Liver (tissue), 8 donors: ENCODE measurements at regions not wholly inside any gene's neighbourhood (a gene's known extent, or its start where the extent isn't known, plus 50 kb on each side); places are given as distances from the start of the nearest gene placed in this dataset.

ENCODE experiments used
- DNase-seq: peaks from one replicate; pipeline ENCODE4 v3.0.0-alpha.2; 2017; ENCODE audit warnings: low spot score
- H3K27ac ChIP-seq, 2 donors: one replicate each; pipeline ENCODE4 v1.7.0; 2013; ENCODE audit warnings: inconsistent platforms in 2 of 2, low read length in 2 of 2, control low read depth in 1 of 2, low read depth in 1 of 2, mild to moderate bottlenecking in 1 of 2
- H3K27me3 ChIP-seq, 4 donors: one replicate each; pipeline versions ENCODE4 v1.6.1 to v1.7.0; 2013; ENCODE audit warnings: low read length in 3 of 4, inconsistent platforms in 1 of 4, mild to moderate bottlenecking in 1 of 4, moderate library complexity in 1 of 4; ENCODE audit not compliant: control insufficient read depth in 4 of 4, insufficient read depth in 4 of 4
- H3K36me3 ChIP-seq, 4 donors: one replicate each; pipeline versions ENCODE4 v1.6.1 to v1.7.0; 2013; ENCODE audit warnings: low read length in 3 of 4, mild to moderate bottlenecking in 3 of 4, low read depth in 1 of 4, moderate library complexity in 1 of 4; ENCODE audit not compliant: control insufficient read depth in 4 of 4, insufficient read depth in 3 of 4
- H3K4me1 ChIP-seq, 4 donors: one replicate each; pipeline versions ENCODE4 v1.6.1 to v1.7.0; 2013; ENCODE audit warnings: low read length in 3 of 4, mild to moderate bottlenecking in 3 of 4, moderate library complexity in 1 of 4; ENCODE audit not compliant: control insufficient read depth in 4 of 4, insufficient read depth in 4 of 4
- H3K4me3 ChIP-seq, 3 donors: one replicate each; pipeline versions ENCODE4 v1.6.1 to v1.7.0; 2013; ENCODE audit warnings: low read length in 3 of 3, control low read depth in 1 of 3, low read depth in 1 of 3, mild to moderate bottlenecking in 1 of 3
- H3K9ac ChIP-seq, 2 donors: one replicate each; pipeline ENCODE4 v1.7.0; 2013; ENCODE audit warnings: low read length in 2 of 2, mild to moderate bottlenecking in 2 of 2, moderate library complexity in 2 of 2, control low read depth in 1 of 2, low read depth in 1 of 2
- H3K9me3 ChIP-seq, 4 donors: one replicate each; pipeline versions ENCODE4 v1.6.1 to v1.7.0; 2013; ENCODE audit warnings: low read length in 3 of 4; ENCODE audit not compliant: control insufficient read depth in 4 of 4
- ATF3 ChIP-seq: IDR thresholded peaks from 2 replicates; pipeline ENCODE4 v1.6.1; 2016; ENCODE audit warnings: antibody characterized with exemption
- CTCF ChIP-seq: fragments of 150-350 bp; IDR thresholded peaks from 2 replicates; pipeline ENCODE4 v1.5.1; 2017; ENCODE audit warnings: improper control_type of control experiment, low read depth, low read length; ENCODE audit not compliant: missing input control
- EGR1 ChIP-seq, 2 donors: IDR thresholded peaks; 2 replicates each; pipeline ENCODE4 v1.6.1; 2016 to 2018; ENCODE audit warnings: antibody characterized with exemption in 2 of 2, low read depth in 2 of 2
- FOXA1 ChIP-seq: IDR thresholded peaks from 2 replicates; pipeline ENCODE4 v1.6.1; 2016; ENCODE audit warnings: antibody characterized with exemption
- FOXA2 ChIP-seq: IDR thresholded peaks from 2 replicates; pipeline ENCODE4 v1.6.1; 2016; ENCODE audit warnings: antibody characterized with exemption
- HNF4A ChIP-seq, 2 donors: conservative IDR thresholded peaks; 2 replicates each; pipeline ENCODE4 v1.6.1; 2016; ENCODE audit warnings: antibody characterized with exemption in 2 of 2, mild to moderate bottlenecking in 2 of 2
- JUND ChIP-seq, 2 donors: IDR thresholded peaks; 2 replicates each; pipeline ENCODE4 v1.6.1; 2016; ENCODE audit warnings: antibody characterized with exemption in 2 of 2
- NR2F2 ChIP-seq: IDR thresholded peaks from 2 replicates; pipeline ENCODE4 v1.6.1; 2016; ENCODE audit warnings: antibody characterized with exemption
- RAD21 ChIP-seq, 2 donors: IDR thresholded peaks; 2 replicates each; pipeline ENCODE4 v1.6.1; 2016; ENCODE audit warnings: antibody characterized with exemption in 2 of 2, mild to moderate bottlenecking in 2 of 2
- REST ChIP-seq: IDR thresholded peaks from 2 replicates; pipeline ENCODE4 v1.6.1; 2016; ENCODE audit warnings: antibody characterized with exemption, mild to moderate bottlenecking
- RXRA ChIP-seq, 2 donors: IDR thresholded peaks; 2 replicates each; pipeline ENCODE4 v1.6.1; 2017 to 2018; ENCODE audit warnings: antibody characterized with exemption in 2 of 2, mild to moderate bottlenecking in 1 of 2
- SP1 ChIP-seq: IDR thresholded peaks from 2 replicates; pipeline ENCODE4 v1.6.1; 2018; ENCODE audit warnings: antibody characterized with exemption, mild to moderate bottlenecking
- TAF1 ChIP-seq: conservative IDR thresholded peaks from 2 replicates; pipeline ENCODE4 v1.6.1; 2016; ENCODE audit warnings: antibody characterized with exemption, mild to moderate bottlenecking
- YY1 ChIP-seq: IDR thresholded peaks from 2 replicates; pipeline ENCODE4 v1.6.1; 2016; ENCODE audit warnings: antibody characterized with exemption, mild to moderate bottlenecking
- ZBTB33 ChIP-seq: IDR thresholded peaks from 2 replicates; pipeline ENCODE4 v1.6.1; 2016; ENCODE audit warnings: antibody characterized with exemption
- WGBS: extraction: QIAGEN DNeasy Blood & Tissue Kit; methylation state at CpG from one replicate; pipeline ENCODE4 v1.1.7; 2013; 5-methylcytosine and 5-hydroxymethylcytosine counted together
- donor health status: healthy.
- donor health status: healthy.
- donor health status: healthy.
- donor health status: healthy.
- donor health status: healthy.

GRCh38 chrX:9341291-9342201, 123.3 kb upstream of the TBL1X start:
- Histone ChIP-seq H3K36me3 (no peaks in the 10 kb centered on the region), H3K4me3 (peak overlapping the region in 2 of 3 donors; percentile 36 to 39), H3K9ac (peak overlapping the region in 1 of 2 donors; percentile 66), H3K4me1 (peaks cover 0 to 29% (median 17%) of the 10 kb centered on the region in 4 donors), H3K9me3 (no peaks in the 10 kb centered on the region), H3K27ac (peak overlapping the region; percentile 76 to 80), H3K27me3 (no peaks in the 10 kb centered on the region)
- 10% methylated on average over 15 of the region's 15 CpGs for WGBS
- peak; percentile 16 to 20 for TF ChIP-seq RAD21 (IDR thresholded peaks at IDR 0.05)
- TF ChIP-seq RXRA (IDR thresholded peaks at IDR 0.05): no peak
- TF ChIP-seq FOXA1: no peak
- TF ChIP-seq SP1: peak; percentile 11
- no peak for TF ChIP-seq CTCF
- no peak for TF ChIP-seq JUND (IDR thresholded peaks at IDR 0.05)
- no peak for TF ChIP-seq ATF3
- TF ChIP-seq HNF4A (conservative IDR thresholded peaks at IDR 0.05): no peak
- TF ChIP-seq REST: no peak
- TF ChIP-seq FOXA2: no peak
- no peak for DNase-seq

GRCh38 chrX:9342561-9343051, 122.3 kb upstream of the TBL1X start:
- Histone ChIP-seq H3K27me3 (no peaks in the 10 kb centered on the region), H3K9me3 (no peaks in the 10 kb centered on the region), H3K4me1 (peaks cover 0 to 26% (median 17%) of the 10 kb centered on the region in 4 donors), H3K36me3 (no peaks in the 10 kb centered on the region), H3K27ac (peak overlapping the region; percentile 25 to 52), H3K4me3 (peak overlapping the region in 1 of 3 donors; percentile 14), H3K9ac (no peak overlapping the region)
- peak; percentile 63 for DNase-seq
- whole genome bisulfite sequencing: 4% methylated on average over 25 of the region's 25 CpGs
- TF ChIP-seq CTCF: no peak
- peak; percentile 41 for TF ChIP-seq SP1
- TF ChIP-seq RXRA (IDR thresholded peaks at IDR 0.05): peak in 1 of 2 donors; percentile 21
- TF ChIP-seq JUND (IDR thresholded peaks at IDR 0.05): peak in 1 of 2 donors; percentile 16
- no peak for TF ChIP-seq FOXA2
- peak; percentile 23 for TF ChIP-seq YY1
- no peak for TF ChIP-seq REST
- no peak for TF ChIP-seq ATF3
- no peak for TF ChIP-seq FOXA1
- TF ChIP-seq ZBTB33: no peak
- TF ChIP-seq NR2F2: no peak
- TF ChIP-seq EGR1 (IDR thresholded peaks at IDR 0.05; ENCODE audit: low read depth in 2 of 2): peak in 1 of 2 donors; percentile 20
- no peak for TF ChIP-seq TAF1
- peak; percentile 42 for TF ChIP-seq HNF4A (conservative IDR thresholded peaks at IDR 0.05)
